GM03348 (cell line): ENCODE measurements at regions not wholly inside any gene's neighbourhood (a gene's known extent, or its start where the extent isn't known, plus 50 kb on each side); places are given as distances from the start of the nearest gene placed in this dataset.
"Not testable (repeated sequence)": the region's sequence is repeated elsewhere in the genome, so short reads cannot be mapped to it uniquely, and the experiment has no call there.

Experiments
- DNase-seq: peaks from one replicate; pipeline ENCODE4 v3.0.0; 2012; ENCODE audit warnings: low spot score

- DNase-seq, result no peak
Observed at GRCh38 chr1:114263343-114263742, 109.7 kb upstream of the SYT6 start.

DNA sequence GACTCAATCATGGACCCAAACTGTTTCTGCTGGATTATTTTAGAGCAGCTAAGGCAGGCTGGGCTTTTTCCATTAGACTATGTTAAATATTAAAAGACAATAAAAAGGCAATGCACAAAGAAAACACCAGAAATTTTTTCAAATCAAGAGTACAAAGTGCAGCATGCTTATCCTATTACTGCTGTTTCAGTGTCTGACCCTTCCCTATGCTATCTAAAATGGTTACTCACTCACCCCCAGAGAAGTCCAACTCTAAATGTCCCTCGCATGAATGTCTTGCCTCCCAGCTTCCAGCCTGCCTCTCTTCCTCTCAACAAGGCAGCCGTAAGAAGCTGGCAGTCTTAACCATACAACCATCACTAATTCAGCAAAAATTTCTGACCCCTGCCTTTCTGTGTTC, 108.7 kb upstream of the SYT6 start:
- DNase-seq, result no peak

DNA sequence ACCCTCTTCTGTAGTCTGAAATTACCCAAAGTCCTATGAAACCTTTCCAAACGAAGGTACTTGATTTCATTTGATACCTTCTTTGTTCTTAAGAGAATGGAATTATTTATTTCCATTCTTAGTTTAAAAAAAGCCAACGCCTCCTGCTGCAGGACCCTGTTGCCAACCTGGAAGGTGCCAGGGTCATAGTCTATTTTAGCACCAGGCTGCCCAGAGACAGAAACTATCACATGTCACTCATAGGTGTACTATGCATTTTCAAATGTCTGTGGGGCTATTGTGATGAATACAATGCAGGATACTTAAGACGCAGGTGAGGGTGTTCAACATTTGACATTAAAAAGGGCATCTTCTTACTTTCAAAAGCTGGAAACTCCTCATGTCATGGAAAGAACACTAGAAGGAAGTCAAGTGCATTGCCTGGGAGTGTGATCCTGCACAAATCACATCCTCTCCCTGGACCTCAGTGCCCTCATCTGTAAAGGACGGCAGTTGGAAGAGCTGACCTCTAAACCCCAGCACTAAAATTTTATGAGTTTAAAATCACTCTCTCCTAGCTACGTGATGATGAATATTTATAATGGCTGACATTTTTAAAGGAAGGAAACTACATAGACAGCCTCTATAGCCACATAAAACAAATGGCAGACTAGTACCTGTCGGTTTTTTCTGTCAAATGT, 107.3 kb upstream of the SYT6 start:
- no peak for DNase-seq

DNA sequence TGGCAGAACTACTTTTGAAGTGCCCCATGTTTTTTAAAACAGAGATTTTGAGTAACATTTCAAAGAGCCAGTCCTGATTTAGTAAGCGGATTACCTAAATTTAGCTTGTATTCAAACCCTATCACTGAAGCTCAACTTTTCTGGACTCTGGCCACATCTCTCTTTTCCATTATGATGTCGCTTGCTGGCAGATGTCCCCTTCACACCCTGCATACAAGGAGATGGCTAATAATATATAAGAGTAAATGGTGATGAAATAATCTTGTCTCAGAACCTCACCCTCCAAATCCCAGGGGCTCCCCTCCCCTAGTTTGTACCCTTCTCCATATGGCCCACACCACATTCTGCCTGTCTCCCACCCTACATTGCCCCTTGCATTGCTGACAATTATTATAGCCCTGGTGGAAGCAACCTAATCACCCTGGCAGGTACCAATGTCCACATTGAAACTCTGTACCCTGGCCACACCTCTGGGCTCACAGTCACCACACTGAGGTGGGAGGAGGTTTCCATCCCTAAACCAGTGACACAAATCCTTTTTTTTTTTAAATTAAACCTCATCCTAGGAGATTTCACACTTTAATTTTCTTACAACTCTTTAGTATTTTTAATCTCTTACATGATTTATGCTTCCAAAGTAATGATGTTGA, 106.0 kb upstream of the SYT6 start:
- DNase-seq, result no peak

- no peak for DNase-seq
Observed at GRCh38 chr1:114258633-114259032, 105.0 kb upstream of the SYT6 start.

DNA sequence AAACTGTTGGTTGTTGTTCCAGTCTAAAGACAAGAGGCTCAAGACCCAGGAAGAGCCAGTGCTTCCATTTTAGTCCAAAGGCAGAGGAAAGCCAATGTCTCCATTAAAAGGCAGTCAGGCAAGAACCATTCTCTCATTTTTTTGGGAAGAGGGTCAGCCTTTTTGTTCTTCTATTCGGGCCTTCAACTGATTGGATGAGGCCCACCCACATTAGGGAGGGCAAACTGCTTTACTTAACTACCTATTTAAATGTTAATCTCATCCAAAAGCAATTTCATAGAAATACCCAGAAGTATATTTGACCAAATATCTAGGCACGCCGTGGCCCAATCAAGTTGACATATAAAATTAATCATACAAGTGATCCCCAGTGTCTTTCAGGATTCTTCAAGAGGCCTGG, 104.4 kb upstream of the SYT6 start:
- no peak for DNase-seq

- no peak for DNase-seq
Observed at GRCh38 chr1:114257554-114257953, 103.9 kb upstream of the SYT6 start.

DNA sequence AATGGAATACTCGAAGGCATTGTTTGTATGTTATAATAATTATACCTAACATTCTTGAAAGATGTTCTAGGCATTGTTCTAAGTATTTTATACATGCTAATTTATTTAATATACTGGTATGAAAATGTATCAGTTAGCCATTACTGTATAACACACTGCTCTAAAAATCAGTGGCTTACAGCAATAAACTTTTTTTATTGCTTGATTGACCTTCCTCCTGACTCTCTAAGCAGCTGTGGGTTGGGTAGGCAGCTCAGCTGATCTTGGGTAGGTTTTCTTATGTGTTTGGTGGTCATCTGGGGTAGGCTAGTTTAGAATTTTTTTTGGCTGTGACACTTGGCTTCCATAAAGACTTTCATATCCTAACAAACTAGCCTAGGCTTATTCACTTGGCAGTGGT, 100.2 kb upstream of the SYT6 start:
- DNase-seq, result no peak

- DNase-seq, result no peak
Observed at GRCh38 chr1:114251573-114251939, 97.9 kb upstream of the SYT6 start.

DNA sequence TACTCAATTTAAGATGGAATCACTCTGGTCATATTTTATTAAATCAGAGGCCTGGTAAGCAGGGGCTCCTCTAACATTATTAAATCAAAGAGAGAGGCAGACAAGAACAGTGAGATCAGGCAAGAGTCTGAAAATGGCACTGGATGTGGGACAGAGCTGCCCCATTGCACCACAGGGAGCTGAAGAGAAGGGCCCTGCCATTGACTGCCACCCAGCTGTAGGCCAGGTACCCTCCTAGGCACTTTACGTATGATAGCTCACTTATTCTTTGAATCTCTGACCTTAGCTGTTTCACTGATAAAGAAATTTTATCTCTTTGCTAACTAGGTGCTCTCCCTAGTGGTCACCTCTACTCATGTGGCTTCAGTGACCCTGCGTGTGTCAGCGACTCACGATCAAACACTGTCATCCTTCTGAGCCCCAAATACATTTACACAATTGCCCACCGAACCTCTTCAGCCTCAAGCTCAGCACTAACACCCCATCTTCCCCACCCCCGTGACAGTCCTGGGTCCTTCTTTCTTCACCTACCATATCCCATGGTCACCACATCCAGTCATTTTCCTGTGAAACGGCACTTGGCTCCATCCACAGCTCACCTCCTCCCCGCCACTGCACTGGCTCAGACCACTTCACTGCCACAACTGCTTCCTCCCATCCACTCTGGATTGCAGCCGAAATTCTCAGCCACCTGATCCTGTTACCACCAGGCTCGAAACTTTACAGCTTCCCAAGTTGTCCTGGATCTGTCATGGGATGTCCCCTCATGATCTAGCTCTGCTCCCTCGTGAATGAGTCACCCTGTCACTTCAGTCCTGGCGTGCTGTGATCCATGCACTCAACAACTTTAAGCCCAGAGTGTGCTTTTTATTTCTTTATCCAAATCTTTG, 97.3 kb upstream of the SYT6 start:
- no peak for DNase-seq

DNA sequence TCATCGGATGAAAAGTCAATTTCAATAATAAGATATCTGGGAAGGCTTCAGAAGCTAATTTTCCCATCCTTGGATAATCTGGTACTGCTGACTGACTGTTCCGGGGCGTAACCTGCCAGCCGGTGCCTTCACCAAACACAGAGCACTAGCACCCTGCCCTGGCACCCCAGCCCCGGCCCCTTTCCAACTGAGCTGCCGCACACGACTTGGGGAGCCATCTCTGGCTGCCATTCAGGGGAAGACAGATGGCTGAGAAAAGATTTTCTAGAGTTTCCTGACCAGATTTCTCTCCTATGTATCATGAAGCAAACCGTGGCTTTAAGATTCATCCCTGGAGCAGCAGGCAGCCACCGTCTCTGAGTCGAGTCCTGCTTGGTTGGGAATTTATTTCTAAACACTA, 96.0 kb upstream of the SYT6 start:
- no peak for DNase-seq

DNA sequence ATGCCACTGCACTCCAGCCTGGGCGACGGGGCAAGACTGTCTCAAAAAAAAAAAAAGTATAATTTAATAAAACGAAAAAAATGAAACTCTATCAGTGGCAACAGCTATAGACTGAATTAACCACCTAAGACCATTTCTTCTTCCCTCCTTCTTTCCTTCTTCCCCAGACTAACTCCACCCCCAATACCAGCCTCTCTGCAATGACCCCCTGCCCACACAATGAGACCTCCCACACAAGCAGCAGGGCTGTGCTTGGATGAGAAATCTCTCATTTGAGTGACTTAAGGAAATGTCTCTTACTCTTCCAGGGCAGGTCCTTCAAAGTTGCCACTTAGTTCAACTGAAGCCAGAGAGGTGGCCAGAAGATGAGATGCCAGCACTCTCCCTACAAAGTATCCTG, 94.5 kb upstream of the SYT6 start:
- no peak for DNase-seq

DNA sequence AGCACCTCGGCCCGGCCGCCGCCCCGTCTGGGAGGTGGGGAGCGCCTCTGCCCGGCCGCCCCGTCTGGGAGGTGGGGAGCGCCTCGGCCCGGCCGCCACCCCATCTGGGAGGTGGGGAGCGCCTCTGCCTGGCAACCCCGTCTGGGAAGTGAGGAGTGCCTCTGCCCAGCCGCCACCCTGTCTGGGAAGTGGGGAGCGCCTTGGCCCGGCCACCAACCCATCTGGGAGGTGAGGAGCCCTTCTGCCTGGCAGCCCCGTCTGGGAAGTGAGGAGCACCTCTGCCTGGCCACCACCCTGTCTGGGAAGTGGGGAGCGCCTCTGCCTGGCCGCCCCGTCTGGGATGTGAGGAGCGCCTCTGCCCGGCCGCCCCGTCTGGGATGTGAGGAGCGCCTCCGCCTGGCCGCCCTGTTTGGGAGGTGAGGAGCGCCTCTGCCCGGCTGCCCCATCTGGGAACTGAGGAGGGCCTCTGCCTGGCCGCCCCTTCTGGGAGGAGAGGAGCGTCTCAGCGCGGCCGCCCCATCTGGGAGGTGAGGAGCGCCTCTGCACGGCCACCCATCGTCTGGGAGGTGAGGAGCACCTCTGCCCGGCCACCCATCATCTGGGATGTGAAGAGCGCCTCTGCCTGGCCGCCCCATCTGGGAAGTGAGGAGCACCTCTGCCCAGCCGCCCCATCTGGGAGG, 89.0 kb upstream of the SYT6 start:
- not testable (repeated sequence) for DNase-seq

- DNase-seq, result no peak
Observed at GRCh38 chr1:114238053-114238452, 84.4 kb upstream of the SYT6 start.

DNA sequence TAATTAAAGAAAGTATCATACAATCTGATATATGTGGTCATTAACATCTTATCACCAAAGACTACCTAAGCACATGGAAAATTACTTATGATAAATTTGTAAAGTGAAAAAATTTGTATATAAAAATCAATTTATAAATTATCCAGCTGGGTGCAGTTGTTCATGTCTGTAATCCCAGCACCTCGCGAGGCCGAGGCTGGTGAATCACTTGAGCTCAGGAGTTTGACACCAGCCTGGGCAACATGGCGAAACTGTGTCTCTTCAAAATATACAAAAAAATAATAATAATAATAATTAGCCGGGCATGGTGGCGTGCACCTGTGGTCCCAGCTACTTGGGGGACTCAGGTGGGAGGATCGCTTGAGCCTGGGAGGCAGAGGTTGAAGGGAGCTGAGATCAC, 82.8 kb upstream of the SYT6 start:
- DNase-seq, result no peak

DNA sequence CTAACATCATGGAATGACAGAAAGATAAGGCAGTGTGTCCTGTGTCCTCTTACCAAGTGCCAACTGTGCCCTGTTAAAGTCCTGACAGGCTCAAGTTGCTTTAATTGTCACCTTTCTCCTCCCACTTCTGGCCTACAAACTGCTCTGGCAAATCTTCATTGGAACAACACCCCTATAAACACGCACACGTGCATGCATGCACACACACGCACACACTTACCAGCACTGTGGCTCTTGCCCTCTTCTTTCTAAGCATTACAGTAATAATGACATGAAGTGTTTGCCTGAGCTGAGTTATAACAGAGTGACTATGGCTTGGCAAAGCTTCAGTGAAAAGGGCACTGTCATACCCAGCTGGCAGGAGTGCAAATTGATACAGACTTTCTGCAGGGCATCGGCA, 82.3 kb upstream of the SYT6 start:
- DNase-seq, result no peak

- DNase-seq, result no peak
Observed at GRCh38 chr1:114235281-114235680, 81.6 kb upstream of the SYT6 start.

- DNase-seq, result no peak
Observed at GRCh38 chr1:114234408-114235124, 80.9 kb upstream of the SYT6 start.

GRCh38 chr1:114232691-114233090, 79.0 kb upstream of the SYT6 start:
- DNase-seq, result no peak

GRCh38 chr1:114231301-114231700, 77.6 kb upstream of the SYT6 start:
- DNase-seq, result no peak

DNA sequence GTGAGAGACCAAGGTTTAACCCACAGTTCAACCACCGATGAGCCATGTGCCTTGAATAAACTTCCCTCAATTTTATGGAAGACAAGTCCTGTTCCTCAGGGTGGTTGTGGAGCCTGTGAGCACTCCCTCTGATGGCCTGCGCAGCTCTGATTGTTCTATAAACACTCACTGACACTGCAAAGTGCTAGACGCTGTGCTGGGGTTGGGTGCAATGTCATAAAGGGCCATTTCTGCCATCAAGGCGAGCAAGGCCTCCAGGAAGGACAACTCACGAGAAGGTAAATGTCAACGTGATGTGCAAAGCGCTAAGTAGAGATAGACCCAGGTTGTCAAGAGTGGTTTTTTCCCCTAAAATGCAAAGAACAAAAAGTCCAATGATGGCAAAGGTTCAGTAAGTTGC, 75.7 kb upstream of the SYT6 start:
- no peak for DNase-seq

DNA sequence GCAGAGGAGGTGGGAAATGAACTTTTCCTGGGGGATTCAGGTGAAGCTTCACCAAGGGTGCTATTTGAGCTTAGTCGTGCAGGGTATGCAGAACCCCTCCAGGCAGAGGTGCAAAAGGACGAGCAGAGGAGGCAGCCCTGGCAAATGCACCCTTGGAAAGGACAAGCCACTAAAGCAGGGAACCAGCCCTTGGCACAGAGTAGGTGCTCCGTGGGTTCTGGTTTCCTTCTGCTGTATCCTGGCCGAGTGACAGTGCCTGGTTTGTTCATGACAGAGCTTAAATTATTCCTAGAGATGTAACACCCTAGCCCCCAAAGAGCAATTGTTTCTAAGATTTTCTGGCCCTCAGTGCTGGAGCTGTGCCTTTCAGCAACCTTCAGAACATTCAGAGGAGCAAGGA, 73.4 kb upstream of the SYT6 start:
- DNase-seq, result no peak
